ENCODE measurements at regions not wholly inside any gene's neighbourhood (a gene's known extent, or its start where the extent isn't known, plus 50 kb on each side); places are given as distances from the start of the nearest gene placed in this dataset.

GRCh38 chr19:28022506-28022905 lies 1190.4 kb downstream of the UQCRFS1 start:
- TF ChIP-seq ZFP41 (tag by site-specific recombination; IDR thresholded peaks at IDR 0.05; ENCODE audit: borderline replicate concordance) = no peak
- TF ChIP-seq GLI2 (tag by site-specific recombination; IDR thresholded peaks at IDR 0.05; ENCODE audit: borderline replicate concordance, low read depth) = no peak
- no peak for TF ChIP-seq ZNF596 (tag by site-specific recombination; IDR thresholded peaks at IDR 0.05)
- TF ChIP-seq ZSCAN18 (tag by site-specific recombination; IDR thresholded peaks at IDR 0.05) = no peak
- no peak for TF ChIP-seq ZBTB20 (tag by site-specific recombination; IDR thresholded peaks at IDR 0.05)
